A172 (cell line): ENCODE measurements at regions not wholly inside any gene's neighbourhood (a gene's known extent, or its start where the extent isn't known, plus 50 kb on each side); places are given as distances from the start of the nearest gene placed in this dataset.
A peak's percentile ranks its signal among the peaks of the same experiment; 100 is the strongest.
"Not testable (repeated sequence)": the region's sequence is repeated elsewhere in the genome, so short reads cannot be mapped to it uniquely, and the experiment has no call there.

ENCODE experiments used
- DNase-seq: peaks from one replicate; pipeline ENCODE4 v3.0.0-alpha.2; 2015; ENCODE audit warnings: low spot score

DNA sequence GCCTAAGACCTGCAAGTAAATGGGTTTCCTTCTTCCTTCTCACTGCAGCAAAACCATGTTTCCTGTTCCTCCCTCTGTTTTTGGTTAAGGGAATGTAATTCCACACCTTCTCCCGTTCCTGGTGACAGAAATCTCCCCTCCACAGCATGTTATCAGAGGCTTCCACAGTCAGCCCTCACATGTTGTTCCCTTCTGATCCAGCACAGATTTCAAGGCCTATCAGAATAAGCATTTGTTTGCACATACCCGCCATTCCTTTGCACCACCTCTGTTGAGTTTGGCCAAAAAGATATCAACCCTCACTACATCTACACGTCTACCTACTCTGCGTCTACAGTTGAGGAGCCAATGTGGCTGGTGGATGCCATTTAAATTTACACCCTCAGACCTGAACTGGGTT, 113.9 kb upstream of the GRM7 start:
- DNase-seq: no peak

DNA sequence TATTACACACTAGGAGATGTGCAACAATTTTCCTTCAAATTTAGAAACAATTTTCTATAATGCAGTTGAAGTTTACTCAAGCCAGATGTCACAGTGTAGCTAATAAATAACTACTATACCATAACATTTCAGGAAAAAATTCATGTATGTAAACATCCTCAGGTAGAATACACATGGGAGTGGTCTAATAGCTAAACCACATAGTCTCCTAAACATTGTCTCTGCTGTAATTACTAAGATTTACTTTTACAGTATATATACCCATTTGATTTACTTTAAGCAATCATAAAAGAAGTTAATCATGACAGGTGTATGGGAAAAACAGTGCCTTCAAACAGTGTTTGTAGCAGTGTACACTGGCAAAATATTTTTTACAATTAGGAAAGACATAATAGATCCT, 110.1 kb upstream of the GRM7 start:
- no peak for DNase-seq

DNA sequence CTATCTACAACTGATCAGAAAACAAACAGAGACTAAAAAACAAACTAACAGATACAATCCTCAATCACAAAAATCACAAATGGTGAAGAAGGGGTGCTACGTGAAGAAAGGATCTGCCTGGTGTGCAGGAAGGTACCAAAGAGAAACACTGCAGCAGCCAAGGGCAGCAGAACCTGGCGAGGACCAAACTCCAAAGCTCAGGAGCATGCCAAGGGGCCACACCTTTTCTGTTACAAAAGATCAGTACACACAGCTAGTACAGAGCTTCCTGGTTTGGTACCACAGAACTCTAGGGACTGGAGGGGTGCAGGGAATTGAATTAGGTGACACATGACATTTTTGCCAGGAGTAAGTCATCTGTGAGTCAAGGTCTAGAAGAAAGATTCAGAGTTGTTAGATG, 107.4 kb upstream of the GRM7 start:
- DNase-seq: no peak

GRCh38 chr3:6769532-6770396, 91.2 kb upstream of the GRM7 start:
- DNase-seq: not testable (repeated sequence)

- DNase-seq: no peak
These were observed 90.6 kb upstream of the GRM7 start for GRCh38 chr3:6770397-6770690.

GRCh38 chr3:6771171-6771570, 89.7 kb upstream of the GRM7 start:
- no peak for DNase-seq

DNA sequence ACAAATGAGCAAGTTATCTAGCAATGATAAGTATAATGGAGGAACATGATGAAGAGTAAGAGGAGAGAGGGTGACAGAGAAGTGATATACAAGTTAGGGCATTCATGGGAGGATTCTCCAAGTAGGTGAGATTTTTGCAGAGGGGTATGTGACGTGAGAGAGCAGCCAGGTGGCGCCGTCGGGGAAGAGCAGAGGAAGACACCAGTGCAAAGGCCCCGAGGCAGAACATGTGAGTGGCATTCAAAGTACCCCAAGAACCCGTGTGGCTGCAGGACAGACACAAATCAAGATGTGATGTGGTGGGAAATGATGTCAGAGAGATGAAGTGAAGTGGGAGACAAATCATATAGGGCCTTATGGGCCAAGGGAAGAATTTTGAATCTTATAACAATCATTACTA, 81.8 kb upstream of the GRM7 start:
- no peak for DNase-seq

GRCh38 chr3:6781092-6781491, 79.8 kb upstream of the GRM7 start:
- DNase-seq: no peak

GRCh38 chr3:6785726-6786125, 75.2 kb upstream of the GRM7 start:
- DNase-seq: no peak

DNA sequence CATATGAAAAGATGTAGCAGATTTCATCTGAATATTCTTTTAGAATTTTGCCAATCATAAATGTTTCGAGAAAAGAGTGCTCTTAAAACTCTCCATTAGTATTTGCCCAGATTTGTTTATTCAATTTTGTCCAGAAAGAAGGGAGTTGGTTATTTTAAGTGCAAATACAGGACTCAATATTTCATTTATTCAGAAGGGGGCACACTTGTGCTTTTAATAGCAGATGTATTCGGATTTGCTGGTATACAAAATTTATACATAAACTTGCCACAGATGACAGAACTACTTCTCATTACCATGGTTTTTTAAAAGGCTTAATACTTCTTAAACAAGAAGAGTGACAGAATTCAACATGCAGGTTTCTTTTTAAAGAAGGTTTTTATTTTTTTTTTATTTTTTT, 69.8 kb upstream of the GRM7 start:
- no peak for DNase-seq

DNA sequence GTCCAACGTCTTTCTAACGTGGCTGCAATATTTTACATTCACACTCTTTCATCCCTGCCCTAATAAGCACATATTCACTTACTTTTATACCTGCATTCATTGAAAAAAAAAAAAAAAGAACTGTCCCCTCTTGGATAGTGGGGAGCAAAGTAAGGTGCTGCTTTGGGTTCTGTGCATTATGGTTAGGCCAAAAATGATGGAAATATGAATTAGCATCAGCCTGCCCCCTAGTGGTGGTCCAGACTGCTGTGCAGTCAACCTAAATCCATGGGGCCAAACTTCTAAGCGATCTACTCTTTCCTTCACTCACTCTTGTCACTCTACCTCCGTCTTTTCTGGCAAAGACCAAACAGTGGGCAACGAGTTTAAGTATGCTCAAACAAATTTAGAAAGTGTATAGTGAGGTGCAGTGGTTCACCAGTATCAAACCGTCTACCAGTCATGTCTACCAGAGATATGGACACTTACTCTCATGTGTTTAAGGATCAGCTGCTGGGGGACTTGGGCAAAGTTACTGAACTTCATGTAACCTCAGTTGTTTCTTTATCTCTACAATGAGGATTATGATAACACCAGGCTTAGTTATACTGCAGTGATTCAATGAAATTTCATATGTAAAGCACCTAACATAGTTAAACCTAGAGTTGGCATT, 61.5 kb upstream of the GRM7 start:
- DNase-seq: peak; percentile 10

GRCh38 chr3:6803619-6804018, 57.3 kb upstream of the GRM7 start:
- DNase-seq: no peak

DNA sequence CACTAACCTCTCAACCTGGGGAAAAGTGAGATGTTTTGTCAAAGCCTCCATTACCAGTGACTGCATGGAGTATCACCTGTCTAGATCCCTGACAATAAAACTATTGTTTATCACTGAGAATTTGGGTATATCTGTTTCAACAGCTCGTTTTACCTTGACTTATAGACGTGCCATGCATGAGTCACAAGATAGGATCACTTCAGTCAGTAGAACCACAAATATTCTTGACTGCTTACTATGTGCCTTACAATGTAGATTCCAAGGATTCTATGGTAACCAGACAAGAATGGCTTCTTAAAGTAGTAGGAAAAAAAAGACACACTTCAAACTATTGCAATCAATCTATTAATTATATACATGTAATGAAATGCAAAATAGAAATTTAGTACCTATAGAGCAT, 55.7 kb upstream of the GRM7 start:
- DNase-seq: no peak

DNA sequence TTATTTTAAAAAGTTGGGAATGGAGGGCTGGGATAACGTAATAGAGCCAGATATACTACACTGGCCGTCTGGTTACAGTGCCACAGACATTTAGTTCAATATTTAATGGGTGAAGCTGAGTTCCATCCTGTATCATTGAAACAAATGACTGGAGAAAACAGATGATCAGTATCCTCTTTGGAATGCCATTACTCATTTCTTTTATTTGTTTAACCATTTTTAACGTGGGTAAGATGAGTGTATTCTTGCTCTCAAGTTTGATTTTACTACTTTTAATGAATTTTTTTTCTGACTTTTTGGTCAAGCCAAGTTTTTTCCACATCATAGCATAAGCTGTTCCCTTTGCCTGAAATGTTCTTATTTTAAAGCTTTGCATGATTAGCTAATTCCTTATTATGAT, 53.9 kb upstream of the GRM7 start:
- no peak for DNase-seq

DNA sequence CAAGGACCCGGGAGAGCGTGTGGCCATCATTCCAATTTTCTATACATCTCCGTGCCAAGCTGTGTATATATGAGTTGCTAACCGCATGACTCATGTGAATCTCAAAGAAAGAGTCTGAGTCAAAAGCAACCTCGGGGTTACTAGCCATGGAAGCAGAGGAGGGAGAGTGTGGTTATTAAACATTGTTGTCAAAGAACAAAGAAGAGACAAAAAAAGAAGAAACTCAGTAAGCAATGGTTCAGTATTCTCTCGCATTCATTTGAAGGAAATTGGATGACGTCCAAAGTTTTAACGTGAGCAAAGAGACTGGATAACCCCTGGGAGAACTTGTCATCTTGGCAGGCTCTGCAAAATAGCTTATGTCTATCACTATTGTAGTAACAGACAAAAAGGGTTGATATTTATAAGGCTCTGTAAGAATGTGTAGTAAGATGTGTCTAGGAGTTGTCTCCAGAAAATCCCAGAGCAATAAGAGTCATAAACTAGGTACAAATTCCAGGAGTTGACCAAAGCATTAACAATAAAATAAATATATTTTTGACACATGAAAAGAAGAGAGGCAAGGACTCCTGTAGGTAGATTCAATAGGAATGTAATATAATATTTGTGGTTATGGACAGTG, 52.8 kb upstream of the GRM7 start:
- no peak for DNase-seq

- no peak for DNase-seq
These were observed 51.6 kb upstream of the GRM7 start for GRCh38 chr3:6809349-6809748.
